Neural progenitor cell (in vitro differentiated cells): ENCODE measurements at regions not wholly inside any gene's neighbourhood (a gene's known extent, or its start where the extent isn't known, plus 50 kb on each side); places are given as distances from the start of the nearest gene placed in this dataset.
A peak's percentile ranks its signal among the peaks of the same experiment; 100 is the strongest.

Experiments used
- DNase-seq: peaks from one replicate; pipeline ENCODE4 v3.0.0-alpha.2; 2016; ENCODE audit warnings: low spot score
- H2AFZ ChIP-seq: fragments of 200-600 bp; sonication (generic); replicated peaks from 2 replicates; pipeline ENCODE4 v1.6.1; 2016; ENCODE audit warnings: antibody characterized with exemption
- H3F3A ChIP-seq: fragments of 200-600 bp; sonication (generic); 2 replicates; pipeline ENCODE4 v1.6.1; 2016; ENCODE audit warnings: antibody characterized with exemption, low read depth
- H3K27ac ChIP-seq: fragments of 200-600 bp; sonication (generic); 2 replicates; pipeline ENCODE4 v1.5.1; 2016; ENCODE audit warnings: mild to moderate bottlenecking
- H3K27me3 ChIP-seq: fragments of 200-600 bp; sonication (generic); 2 replicates; pipeline ENCODE4 v1.6.1; 2016; ENCODE audit warnings: mild to moderate bottlenecking, moderate library complexity
- H3K36me3 ChIP-seq: fragments of 200-600 bp; sonication (generic); 2 replicates; pipeline ENCODE4 v1.5.1; 2016
- H3K4me1 ChIP-seq: fragments of 200-600 bp; sonication (generic); 2 replicates; pipeline ENCODE4 v1.6.1; 2016; ENCODE audit warnings: mixed run types
- H3K4me2 ChIP-seq: fragments of 200-600 bp; sonication (generic); 2 replicates; pipeline ENCODE4 v1.6.1; 2016
- H3K4me3 ChIP-seq: fragments of 200-600 bp; sonication (generic); 2 replicates; pipeline ENCODE4 v1.5.1; 2016
- H3K79me2 ChIP-seq: fragments of 200-600 bp; sonication (generic); 2 replicates; pipeline ENCODE4 v1.6.1; 2016; ENCODE audit warnings: low read depth
- H3K9ac ChIP-seq: fragments of 200-600 bp; sonication (generic); 2 replicates; pipeline ENCODE4 v1.6.1; 2016
- H3K9me3 ChIP-seq: fragments of 200-600 bp; sonication (generic); 2 replicates; pipeline ENCODE4 v1.5.1; 2016; ENCODE audit warnings: low read depth
- H4K20me1 ChIP-seq: fragments of 200-600 bp; sonication (generic); 2 replicates; pipeline ENCODE4 v1.6.1; 2016; ENCODE audit warnings: low read depth
- H3K27ac Mint-ChIP-seq: 3 replicates; pipeline ENCODE4 v1.8.0; 2021; ENCODE audit warnings: mixed read lengths
- H3K27me3 Mint-ChIP-seq: 2 replicates; pipeline ENCODE4 v1.8.0; 2022; ENCODE audit warnings: low read depth, mild to moderate bottlenecking, inconsistent platforms, moderate library complexity, mixed read lengths; ENCODE audit not compliant: insufficient read depth
- H3K36me3 Mint-ChIP-seq: 3 replicates; pipeline ENCODE4 v1.8.0; 2021; ENCODE audit warnings: mixed read lengths
- H3K4me1 Mint-ChIP-seq: 3 replicates; pipeline ENCODE4 v1.8.0; 2021; ENCODE audit warnings: mixed read lengths
- H3K4me3 Mint-ChIP-seq: 3 replicates; pipeline ENCODE4 v1.8.0; 2021; ENCODE audit warnings: mild to moderate bottlenecking, moderate library complexity, mixed read lengths
- H3K9me3 Mint-ChIP-seq: 3 replicates; pipeline ENCODE4 v1.8.0; 2020; ENCODE audit warnings: mixed read lengths
- EZH2 ChIP-seq: fragments of 200-600 bp; sonication (generic); IDR thresholded peaks from 2 replicates; pipeline ENCODE4 v1.6.1; 2017; ENCODE audit warnings: antibody characterized with exemption, mild to moderate bottlenecking, moderate library complexity
- EZH2phosphoT487 ChIP-seq: fragments of 200-600 bp; sonication (generic); IDR thresholded peaks from 2 replicates; pipeline ENCODE4 v1.6.1; 2017; ENCODE audit warnings: antibody characterized with exemption
- TF ChIP-seq, protein P1 (sequence below): fragments of 200-600 bp; sonication (generic); IDR thresholded peaks from 2 replicates; pipeline ENCODE4 v1.5.1; 2017; ENCODE audit warnings: antibody characterized with exemption, mild to moderate bottlenecking

DNA sequence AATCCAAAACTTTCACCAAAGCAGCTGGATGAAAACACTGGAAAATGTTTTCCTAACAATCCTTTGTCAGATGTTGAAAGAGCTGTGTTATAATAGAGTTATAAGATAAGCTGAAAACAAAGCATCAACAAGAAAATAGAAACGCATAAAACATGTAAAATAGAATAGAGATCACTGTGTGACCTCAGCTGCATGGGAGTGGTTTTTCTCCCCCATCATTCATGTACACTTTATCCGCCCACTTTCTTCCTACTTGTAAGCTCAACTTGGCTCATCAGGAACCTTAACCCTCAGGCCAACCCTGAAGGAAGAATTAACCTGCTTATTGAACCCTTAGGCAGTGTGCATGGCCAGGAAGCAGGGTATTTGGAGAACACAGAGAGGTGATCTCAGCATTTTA is 238.5 kb upstream of the PMFBP1 start:
- Histone ChIP-seq H3K36me3 (no peaks in the 10 kb centered on the region), H3K9me3 (peaks cover 6% of the 10 kb centered on the region), H3K27me3 (no peaks in the 10 kb centered on the region), H4K20me1 (no peaks in the 10 kb centered on the region), H3K79me2 (no peaks in the 10 kb centered on the region), H3K4me1 (no peaks in the 10 kb centered on the region), H3K4me2 (no peak overlapping the region), H3K27ac (no peak overlapping the region), H3F3A (no peaks in the 10 kb centered on the region), H2AFZ (no peak overlapping the region), H3K4me3 (no peak overlapping the region), H3K9ac (no peak overlapping the region)
- Mint-ChIP-seq H3K9me3 (peaks cover 16% of the 10 kb centered on the region), H3K27ac (no peak overlapping the region), H3K27me3 (peaks cover 4% of the 10 kb centered on the region), H3K36me3 (peaks cover 3% of the 10 kb centered on the region), H3K4me3 (no peak overlapping the region), H3K4me1 (peaks cover 16% of the 10 kb centered on the region)
- DNase-seq = no peak
- TF ChIP-seq, protein P1, sequence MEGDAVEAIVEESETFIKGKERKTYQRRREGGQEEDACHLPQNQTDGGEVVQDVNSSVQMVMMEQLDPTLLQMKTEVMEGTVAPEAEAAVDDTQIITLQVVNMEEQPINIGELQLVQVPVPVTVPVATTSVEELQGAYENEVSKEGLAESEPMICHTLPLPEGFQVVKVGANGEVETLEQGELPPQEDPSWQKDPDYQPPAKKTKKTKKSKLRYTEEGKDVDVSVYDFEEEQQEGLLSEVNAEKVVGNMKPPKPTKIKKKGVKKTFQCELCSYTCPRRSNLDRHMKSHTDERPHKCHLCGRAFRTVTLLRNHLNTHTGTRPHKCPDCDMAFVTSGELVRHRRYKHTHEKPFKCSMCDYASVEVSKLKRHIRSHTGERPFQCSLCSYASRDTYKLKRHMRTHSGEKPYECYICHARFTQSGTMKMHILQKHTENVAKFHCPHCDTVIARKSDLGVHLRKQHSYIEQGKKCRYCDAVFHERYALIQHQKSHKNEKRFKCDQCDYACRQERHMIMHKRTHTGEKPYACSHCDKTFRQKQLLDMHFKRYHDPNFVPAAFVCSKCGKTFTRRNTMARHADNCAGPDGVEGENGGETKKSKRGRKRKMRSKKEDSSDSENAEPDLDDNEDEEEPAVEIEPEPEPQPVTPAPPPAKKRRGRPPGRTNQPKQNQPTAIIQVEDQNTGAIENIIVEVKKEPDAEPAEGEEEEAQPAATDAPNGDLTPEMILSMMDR = no peak
- TF ChIP-seq EZH2phosphoT487 (no peak), EZH2 (no peak)

DNA sequence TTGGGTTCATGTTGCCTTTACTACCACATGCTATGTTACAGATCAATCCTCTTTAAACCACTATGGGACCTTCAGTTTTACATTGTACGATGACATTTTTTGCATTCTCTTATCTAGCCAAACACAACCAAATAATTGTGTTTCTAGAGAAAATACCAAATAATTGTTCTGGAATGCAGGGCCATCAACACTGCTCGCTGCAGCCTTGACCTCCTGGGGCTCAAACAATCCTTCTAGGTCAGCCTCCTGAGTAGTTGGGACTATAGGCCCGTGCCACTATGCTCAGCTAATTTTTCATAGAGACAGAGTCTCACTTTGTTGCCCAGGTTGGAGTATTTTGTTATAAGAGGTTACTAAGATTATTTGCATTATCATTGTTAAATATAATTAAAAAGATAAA is 237.5 kb upstream of the PMFBP1 start:
- H3K36me3 ChIP-seq = no peaks in the 10 kb centered on the region
- no peak for DNase-seq
- TF ChIP-seq EZH2 (no peak), EZH2phosphoT487 (no peak)
- TF ChIP-seq, protein P1 = no peak
- H3K4me3 ChIP-seq = no peak overlapping the region
- no peak overlapping the region for H3K9ac ChIP-seq
- H3F3A ChIP-seq = no peaks in the 10 kb centered on the region
- peaks cover 4% of the 10 kb centered on the region for H3K36me3 Mint-ChIP-seq
- H3K27ac ChIP-seq = no peak overlapping the region
- no peaks in the 10 kb centered on the region for H4K20me1 ChIP-seq
- H3K4me3 Mint-ChIP-seq = no peak overlapping the region
- peaks cover 4% of the 10 kb centered on the region for H3K27me3 Mint-ChIP-seq
- H3K4me1 Mint-ChIP-seq = peaks cover 16% of the 10 kb centered on the region
- H3K9me3 ChIP-seq = peaks cover 6% of the 10 kb centered on the region
- no peak overlapping the region for H2AFZ ChIP-seq
- no peak overlapping the region for H3K4me2 ChIP-seq
- no peaks in the 10 kb centered on the region for H3K27me3 ChIP-seq
- no peaks in the 10 kb centered on the region for H3K4me1 ChIP-seq
- H3K9me3 Mint-ChIP-seq = peaks cover 15% of the 10 kb centered on the region
- peak overlapping the region; percentile 48 for H3K27ac Mint-ChIP-seq
- H3K79me2 ChIP-seq = no peaks in the 10 kb centered on the region

DNA sequence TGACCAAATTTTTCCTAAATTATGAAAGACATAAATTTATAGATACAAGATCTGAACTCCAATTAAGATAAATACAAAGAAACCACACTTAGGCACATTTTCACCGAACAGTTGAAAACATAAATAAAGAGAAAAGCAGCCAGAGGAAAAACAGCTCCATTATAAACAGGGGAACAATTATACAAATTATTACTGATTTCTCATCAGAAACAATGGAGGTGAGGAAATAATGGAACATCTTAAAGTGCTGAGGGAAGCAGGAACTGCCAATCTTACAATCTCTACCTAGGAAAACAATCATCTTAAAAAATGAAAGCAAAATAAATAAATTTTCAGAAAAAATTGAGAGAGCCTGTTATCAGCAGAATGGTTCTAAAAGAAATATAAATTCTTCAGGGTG is 234.4 kb upstream of the PMFBP1 start:
- no peaks in the 10 kb centered on the region for H3F3A ChIP-seq
- DNase-seq = no peak
- H3K27ac Mint-ChIP-seq = no peak overlapping the region
- TF ChIP-seq EZH2phosphoT487 = no peak
- TF ChIP-seq EZH2 = no peak
- TF ChIP-seq, protein P1 = no peak
- no peaks in the 10 kb centered on the region for H3K27me3 ChIP-seq
- no peak overlapping the region for H3K4me2 ChIP-seq
- H3K9me3 Mint-ChIP-seq = peaks cover 18% of the 10 kb centered on the region
- H3K4me3 Mint-ChIP-seq = no peak overlapping the region
- peaks cover 16% of the 10 kb centered on the region for H3K4me1 Mint-ChIP-seq
- no peaks in the 10 kb centered on the region for H3K36me3 ChIP-seq
- no peaks in the 10 kb centered on the region for H3K4me1 ChIP-seq
- H3K4me3 ChIP-seq = no peak overlapping the region
- H3K9ac ChIP-seq = no peak overlapping the region
- peaks cover 4% of the 10 kb centered on the region for H3K36me3 Mint-ChIP-seq
- H2AFZ ChIP-seq = no peak overlapping the region
- no peak overlapping the region for H3K27ac ChIP-seq
- H3K27me3 Mint-ChIP-seq = peaks cover 2% of the 10 kb centered on the region
- no peaks in the 10 kb centered on the region for H4K20me1 ChIP-seq
- no peaks in the 10 kb centered on the region for H3K79me2 ChIP-seq
- H3K9me3 ChIP-seq = peaks cover 6% of the 10 kb centered on the region

DNA sequence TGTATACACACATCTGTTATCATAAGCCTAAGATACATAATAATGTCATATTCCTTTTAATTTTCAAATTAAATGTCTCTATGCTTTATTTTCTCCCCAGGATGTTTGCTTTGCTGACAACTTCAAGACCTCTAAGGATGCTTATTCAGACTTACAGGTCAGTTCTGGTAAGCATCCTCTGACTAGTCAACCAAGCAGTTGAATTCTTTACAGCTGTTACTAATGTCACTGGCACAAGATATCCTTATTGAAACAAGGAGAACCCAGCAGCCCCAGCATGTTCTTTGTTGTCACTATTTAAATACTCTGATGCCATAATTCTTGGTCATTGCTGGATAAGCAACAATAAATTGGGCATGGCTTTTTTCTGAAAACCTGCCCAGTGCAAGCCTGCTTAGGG is 232.3 kb upstream of the PMFBP1 start:
- no peaks in the 10 kb centered on the region for H3K27me3 Mint-ChIP-seq
- Histone ChIP-seq H3K4me2 (no peak overlapping the region), H3F3A (no peaks in the 10 kb centered on the region), H3K4me1 (peaks cover 4% of the 10 kb centered on the region), H2AFZ (no peak overlapping the region), H3K9ac (no peak overlapping the region), H3K36me3 (no peaks in the 10 kb centered on the region), H3K4me3 (no peak overlapping the region), H3K79me2 (no peaks in the 10 kb centered on the region), H3K9me3 (peaks cover 6% of the 10 kb centered on the region), H3K27ac (no peak overlapping the region), H3K27me3 (no peaks in the 10 kb centered on the region), H4K20me1 (no peaks in the 10 kb centered on the region)
- H3K36me3 Mint-ChIP-seq = peaks cover 4% of the 10 kb centered on the region
- no peak for DNase-seq
- TF ChIP-seq EZH2 (no peak), EZH2phosphoT487 (no peak)
- TF ChIP-seq, protein P1 = no peak
- no peak overlapping the region for H3K4me3 Mint-ChIP-seq
- no peak overlapping the region for H3K27ac Mint-ChIP-seq
- H3K4me1 Mint-ChIP-seq = peaks cover 12% of the 10 kb centered on the region
- peaks cover 16% of the 10 kb centered on the region for H3K9me3 Mint-ChIP-seq
